GM12878 (cell line): ENCODE measurements at regions not wholly inside any gene's neighbourhood (a gene's known extent, or its start where the extent isn't known, plus 50 kb on each side); places are given as distances from the start of the nearest gene placed in this dataset.

ENCODE experiments used
- ATAC-seq: fragments of 200-7000 bp; cut with Tn5 transposase; 3 replicates; pipeline ENCODE4 v1.9.1; 2020; ENCODE audit warnings: mild to moderate bottlenecking, moderate library complexity
- BruUV-seq: library from RNA; stranded (reverse); fragments of 400-500 nt; replicated peaks from 2 replicates; lab custom pipeline; 2021; lab: Mats Ljungman, UMichigan
- CTCF ChIA-PET: fragments of 300-600 bp; sonication (Branson Sonifier 250); formaldehyde crosslinking; extraction: SDS; loops from one replicate; lab custom pipeline; 2021; ENCODE audit warnings: inconsistent platforms; lab: Yijun Ruan, JAX
- POLR2A ChIA-PET: fragments of 350-600 bp; formaldehyde crosslinking; extraction: SDS; loops from one replicate; lab custom pipeline; 2021; ENCODE audit warnings: inconsistent platforms; lab: Charles Lee
- RAD21 ChIA-PET: fragments of 300-600 bp; sonication (Branson Sonifier 250); formaldehyde crosslinking; loops from one replicate; lab custom pipeline; 2023; ENCODE audit warnings: antibody characterized with exemption; ENCODE audit not compliant: unreplicated experiment; lab: Charles Lee
- SMC1A ChIA-PET: fragments of 300-600 bp; sonication (Branson Sonifier 250); formaldehyde crosslinking; loops from one replicate; lab custom pipeline; 2023; ENCODE audit not compliant: unreplicated experiment, uncharacterized antibody; lab: Charles Lee
- DNase-seq: peaks from one replicate; pipeline ENCODE4 v3.0.0-alpha.2; 2011; ENCODE audit warnings: low read depth, low spot score
- FAIRE-seq: peaks from 3 replicates; lab custom pipeline; 2011; peaks lifted over from hg19 to GRCh38; lab: Jason Lieb, UNC
- H2AFZ ChIP-seq: 2 replicates; pipeline ENCODE4 v1.6.0; 2011; ENCODE audit warnings: low read depth, low read length, control low read depth; ENCODE audit not compliant: control insufficient read depth
- H3K27ac ChIP-seq: 2 replicates; pipeline ENCODE4 v1.5.1; 2011; ENCODE audit warnings: control low read depth; ENCODE audit not compliant: control insufficient read depth, insufficient read depth
- H3K27me3 ChIP-seq, 2 experiments: replicated peaks in 1 of 2; 2 replicates each; pipeline versions ENCODE4 v1.6.0 to v1.6.1; 2011; ENCODE audit warnings: low read length in 1 of 2; ENCODE audit not compliant: control insufficient read depth in 2 of 2, insufficient read depth in 2 of 2
- H3K36me3 ChIP-seq, 2 experiments: 2 replicates each; pipeline ENCODE4 v1.5.1; 2011; ENCODE audit warnings: low read length in 1 of 2; ENCODE audit not compliant: control insufficient read depth in 2 of 2, insufficient read depth in 2 of 2
- H3K4me1 ChIP-seq: 2 replicates; pipeline ENCODE4 v1.6.1; 2011; ENCODE audit warnings: mild to moderate bottlenecking, low read length, moderate library complexity, mixed read lengths; ENCODE audit not compliant: control insufficient read depth, insufficient read depth
- H3K4me2 ChIP-seq: 2 replicates; pipeline ENCODE4 v1.6.0; 2011; ENCODE audit warnings: control low read depth; ENCODE audit not compliant: control insufficient read depth, insufficient read depth
- H3K4me3 ChIP-seq: fragments of 200-600 bp; sonication (generic); 2 replicates; pipeline ENCODE4 v1.5.1; 2016
- H3K79me2 ChIP-seq: 2 replicates; pipeline ENCODE4 v1.6.0; 2011; ENCODE audit warnings: low read length; ENCODE audit not compliant: control insufficient read depth, insufficient read depth
- H3K9ac ChIP-seq: 2 replicates; pipeline ENCODE4 v1.8.0; 2011; ENCODE audit warnings: low read length, control low read depth, mixed read lengths; ENCODE audit not compliant: control insufficient read depth, insufficient read depth
- H3K9me3 ChIP-seq: replicated peaks from 3 replicates; pipeline ENCODE4 v1.5.1; 2011; ENCODE audit warnings: mild to moderate bottlenecking, low read length; ENCODE audit not compliant: control insufficient read depth, insufficient read depth
- H4K20me1 ChIP-seq: 2 replicates; pipeline ENCODE4 v1.6.0; 2011; ENCODE audit not compliant: control insufficient read depth, insufficient read depth
- BACH1 ChIP-seq: fragments of 450-650 bp; IDR thresholded peaks from 2 replicates; pipeline ENCODE4 v1.6.1; 2017; ENCODE audit warnings: mild to moderate bottlenecking, borderline replicate concordance
- CHD1 ChIP-seq: IDR thresholded peaks from 2 replicates; pipeline ENCODE4 v1.6.1; 2012; ENCODE audit warnings: low read depth, low read length, improper control_type of control experiment
- FOXK2 ChIP-seq: fragments of 450-650 bp; IDR thresholded peaks from 2 replicates; pipeline ENCODE4 v1.6.1; 2017; ENCODE audit warnings: mild to moderate bottlenecking, moderate library complexity
- HCFC1 ChIP-seq: fragments of 150-350 bp; IDR thresholded peaks from 2 replicates; pipeline ENCODE4 v1.6.1; 2014; ENCODE audit warnings: low read length
- KDM1A ChIP-seq: fragments of 200-600 bp; sonication (generic); IDR thresholded peaks from 2 replicates; pipeline ENCODE4 v1.6.1; 2016; ENCODE audit warnings: borderline replicate concordance
- PRDM15 ChIP-seq: fragments of 450-650 bp; formaldehyde crosslinking; IDR thresholded peaks from 2 replicates; pipeline ENCODE4 v1.4.0; 2020; ENCODE audit warnings: mild to moderate bottlenecking, moderate library complexity
- RCOR1 ChIP-seq: conservative IDR thresholded peaks from 2 replicates; pipeline ENCODE4 v1.6.1; 2012; ENCODE audit warnings: low read depth, low read length, improper control_type of control experiment
- SPI1 ChIP-seq: IDR thresholded peaks from 2 replicates; pipeline ENCODE4 v1.6.1; 2011; ENCODE audit warnings: low read depth, mild to moderate bottlenecking, low read length, moderate library complexity, borderline replicate concordance; ENCODE audit not compliant: insufficient read depth
- SREBF2 ChIP-seq: IDR thresholded peaks from 2 replicates; pipeline ENCODE4 v1.6.1; 2012; ENCODE audit warnings: mild to moderate bottlenecking, low read length
- SUZ12 ChIP-seq: fragments of 200-600 bp; sonication (generic); IDR thresholded peaks from one replicate; pipeline ENCODE4 v1.6.1; 2018; ENCODE audit warnings: antibody characterized with exemption, mild to moderate bottlenecking; ENCODE audit not compliant: unreplicated experiment
- TCF7 ChIP-seq: IDR thresholded peaks from 2 replicates; pipeline ENCODE4 v1.6.1; 2014; ENCODE audit warnings: antibody characterized with exemption, borderline replicate concordance
- ZNF207 ChIP-seq: fragments of 450-650 bp; IDR thresholded peaks from 2 replicates; pipeline ENCODE4 v1.6.1; 2014; ENCODE audit warnings: antibody characterized with exemption, mild to moderate bottlenecking, borderline replicate concordance
- ZNF384 ChIP-seq: IDR thresholded peaks from 2 replicates; pipeline ENCODE4 v1.6.1; 2012; ENCODE audit warnings: low read depth, mild to moderate bottlenecking, low read length, improper control_type of control experiment, borderline replicate concordance
- WGBS: methylation state at CpG from one replicate; pipeline ENCODE4 v1.1.6; 2016; ENCODE audit warnings: low lambda C conversion rate; ENCODE audit not compliant: insufficient replicate concordance, insufficient coverage; ENCODE audit errors: missing lambda C conversion rate; 5-methylcytosine and 5-hydroxymethylcytosine counted together
- in situ Hi-C: fragments of 300-500 bp; cut with MboI; formaldehyde crosslinking; loops from 9 replicates; pipeline ENCODE4 v1.14.3; 2018; ENCODE audit warnings: mixed read lengths
- intact Hi-C: fragments of 100-400 bp; cut with micrococcal nuclease; formaldehyde crosslinking; loops from one replicate; pipeline ENCODE4 v1.14.2; 2022; ENCODE audit not compliant: unreplicated experiment
- TF ChIP-seq, protein P1 (sequence below): IDR thresholded peaks from 2 replicates; pipeline ENCODE4 v1.6.1; 2012; ENCODE audit warnings: low read length, inconsistent platforms
- TF ChIP-seq, protein P2 (sequence below): IDR thresholded peaks from 2 replicates; pipeline ENCODE4 v1.6.1; 2011; ENCODE audit warnings: low read depth, low read length, improper control_type of control experiment, borderline replicate concordance

DNA sequence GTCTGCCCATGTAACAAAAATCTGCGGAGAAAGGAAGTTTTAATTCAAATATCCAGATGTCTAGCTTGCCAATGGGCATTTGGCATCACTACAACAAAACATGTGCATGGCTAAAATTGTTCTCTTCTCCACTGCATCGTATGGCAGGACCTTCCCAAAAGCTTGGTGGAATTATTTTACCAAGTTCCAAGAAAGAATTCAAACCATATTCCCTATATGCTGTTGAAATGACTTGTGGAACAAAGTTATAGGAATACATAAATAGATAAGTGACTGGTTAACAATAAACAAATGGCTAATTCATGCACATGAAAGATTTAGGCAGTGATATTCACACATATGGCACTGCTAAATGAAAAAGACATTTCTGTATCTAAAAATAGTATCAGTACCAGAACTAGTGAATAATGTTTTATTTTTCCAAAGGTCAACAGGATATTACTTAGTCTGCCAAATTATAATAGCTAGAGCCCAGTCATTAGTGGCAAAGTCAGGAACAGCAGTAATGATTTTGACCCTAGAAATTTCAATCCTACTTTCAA, 425.4 kb upstream of the VRK2 start:
- SMC1A ChIA-PET = interaction anchor here (0.8 kb wide), 1 partner anchor 37 kb away, joined by 3 read pairs; no protein-coding TSS in a partner anchor
- TF ChIP-seq SREBF2 = no peak
- TF ChIP-seq PRDM15 = no peak
- TF ChIP-seq RCOR1 = no peak
- no peak for TF ChIP-seq SPI1
- TF ChIP-seq SUZ12 = no peak
- TF ChIP-seq ZNF207 = no peak
- TF ChIP-seq FOXK2 = no peak
- TF ChIP-seq CHD1 = no peak
- TF ChIP-seq, protein P1, sequence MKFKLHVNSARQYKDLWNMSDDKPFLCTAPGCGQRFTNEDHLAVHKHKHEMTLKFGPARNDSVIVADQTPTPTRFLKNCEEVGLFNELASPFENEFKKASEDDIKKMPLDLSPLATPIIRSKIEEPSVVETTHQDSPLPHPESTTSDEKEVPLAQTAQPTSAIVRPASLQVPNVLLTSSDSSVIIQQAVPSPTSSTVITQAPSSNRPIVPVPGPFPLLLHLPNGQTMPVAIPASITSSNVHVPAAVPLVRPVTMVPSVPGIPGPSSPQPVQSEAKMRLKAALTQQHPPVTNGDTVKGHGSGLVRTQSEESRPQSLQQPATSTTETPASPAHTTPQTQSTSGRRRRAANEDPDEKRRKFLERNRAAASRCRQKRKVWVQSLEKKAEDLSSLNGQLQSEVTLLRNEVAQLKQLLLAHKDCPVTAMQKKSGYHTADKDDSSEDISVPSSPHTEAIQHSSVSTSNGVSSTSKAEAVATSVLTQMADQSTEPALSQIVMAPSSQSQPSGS = no peak
- no peak for TF ChIP-seq HCFC1
- no peak for TF ChIP-seq TCF7
- TF ChIP-seq ZNF384 = no peak
- TF ChIP-seq KDM1A = no peak
- TF ChIP-seq, protein P2, sequence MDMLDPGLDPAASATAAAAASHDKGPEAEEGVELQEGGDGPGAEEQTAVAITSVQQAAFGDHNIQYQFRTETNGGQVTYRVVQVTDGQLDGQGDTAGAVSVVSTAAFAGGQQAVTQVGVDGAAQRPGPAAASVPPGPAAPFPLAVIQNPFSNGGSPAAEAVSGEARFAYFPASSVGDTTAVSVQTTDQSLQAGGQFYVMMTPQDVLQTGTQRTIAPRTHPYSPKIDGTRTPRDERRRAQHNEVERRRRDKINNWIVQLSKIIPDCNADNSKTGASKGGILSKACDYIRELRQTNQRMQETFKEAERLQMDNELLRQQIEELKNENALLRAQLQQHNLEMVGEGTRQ = no peak
- no peak for TF ChIP-seq BACH1
- ATAC-seq (no peak), DNase-seq (no peak), FAIRE-seq (no peak)
- no peaks in the 10 kb centered on the region for H3K4me1 ChIP-seq
- H3K27ac ChIP-seq = no peak overlapping the region
- no peaks in the 10 kb centered on the region for H4K20me1 ChIP-seq
- H3K4me3 ChIP-seq = no peak overlapping the region
- intact Hi-C loops = no loop called here
- no peak overlapping the region for H3K4me2 ChIP-seq
- no peaks in the 10 kb centered on the region for H3K79me2 ChIP-seq
- in situ Hi-C loops = no loop called here
- H3K36me3 ChIP-seq = no peaks in the 10 kb centered on the region
- H2AFZ ChIP-seq = no peak overlapping the region
- RAD21 ChIA-PET = interaction anchor here (0.8 kb wide), 1 partner anchor 55 kb away, joined by 3 read pairs; no protein-coding TSS in a partner anchor
- H3K9ac ChIP-seq = no peak overlapping the region
- H3K9me3 ChIP-seq = no peaks in the 10 kb centered on the region
- CTCF ChIA-PET = no interaction called here
- 8% methylated on average over 2 of the region's 2 CpGs for WGBS
- BruUV-seq = no TSS peak
- POLR2A ChIA-PET = interaction anchor here (0.6 kb wide), 1 partner anchor 42 kb away, joined by 5 read pairs; no protein-coding TSS in a partner anchor
- H3K27me3 ChIP-seq = no peaks in the 10 kb centered on the region
